Stomach (tissue), 4 donors: ENCODE measurements at regions not wholly inside any gene's neighbourhood (a gene's known extent, or its start where the extent isn't known, plus 50 kb on each side); places are given as distances from the start of the nearest gene placed in this dataset.

Experiments used
- EP300 ChIP-seq: sonication (generic); formaldehyde crosslinking; IDR thresholded peaks from one replicate; pipeline ENCODE4 v1.6.1; 2017; ENCODE audit warnings: antibody characterized with exemption
- POLR2A ChIP-seq, 4 donors: fragments of 450-650 bp; IDR thresholded peaks; one replicate each; pipeline ENCODE4 v1.6.1; 2016; ENCODE audit warnings: antibody characterized with exemption in 4 of 4, control low read depth in 2 of 4, mild to moderate bottlenecking in 1 of 4, moderate library complexity in 1 of 4
- POLR2AphosphoS5 ChIP-seq, 3 donors: sonication (generic); formaldehyde crosslinking; IDR thresholded peaks; one replicate each; pipeline ENCODE4 v1.6.1; 2016; ENCODE audit warnings: antibody characterized with exemption in 3 of 3
- TF ChIP-seq, protein P1 (sequence below), 7 experiments: fragments of 450-650 bp in 4 of 7; fragments of 200-600 bp in 3 of 7; sonication (generic) in 3 of 7; IDR thresholded peaks; one replicate each; pipeline ENCODE4 v1.5.1; 2016 to 2019; ENCODE audit warnings: antibody characterized with exemption in 7 of 7, control low read depth in 2 of 7, mild to moderate bottlenecking in 1 of 7

DNA sequence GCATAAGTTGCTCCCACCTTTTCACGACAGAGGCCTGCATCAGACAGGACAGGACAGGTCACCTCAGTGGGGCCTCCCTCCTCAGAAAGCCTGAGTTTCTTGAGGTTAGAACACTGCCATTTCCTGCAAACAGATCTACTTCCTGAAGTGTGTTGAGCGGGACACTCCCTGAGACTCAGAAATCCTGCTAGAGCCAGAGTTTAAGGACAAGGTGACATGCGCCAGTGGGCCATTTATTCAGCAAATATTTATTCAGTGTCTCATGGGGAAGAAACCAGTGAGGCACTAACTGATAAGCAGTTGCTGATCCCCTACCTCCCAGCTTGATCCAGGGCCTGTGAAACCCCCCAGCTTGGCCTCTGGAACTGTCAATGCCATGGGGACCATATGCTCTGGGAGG, 454.6 kb downstream of the SOX6 start:
- TF ChIP-seq, protein P1, sequence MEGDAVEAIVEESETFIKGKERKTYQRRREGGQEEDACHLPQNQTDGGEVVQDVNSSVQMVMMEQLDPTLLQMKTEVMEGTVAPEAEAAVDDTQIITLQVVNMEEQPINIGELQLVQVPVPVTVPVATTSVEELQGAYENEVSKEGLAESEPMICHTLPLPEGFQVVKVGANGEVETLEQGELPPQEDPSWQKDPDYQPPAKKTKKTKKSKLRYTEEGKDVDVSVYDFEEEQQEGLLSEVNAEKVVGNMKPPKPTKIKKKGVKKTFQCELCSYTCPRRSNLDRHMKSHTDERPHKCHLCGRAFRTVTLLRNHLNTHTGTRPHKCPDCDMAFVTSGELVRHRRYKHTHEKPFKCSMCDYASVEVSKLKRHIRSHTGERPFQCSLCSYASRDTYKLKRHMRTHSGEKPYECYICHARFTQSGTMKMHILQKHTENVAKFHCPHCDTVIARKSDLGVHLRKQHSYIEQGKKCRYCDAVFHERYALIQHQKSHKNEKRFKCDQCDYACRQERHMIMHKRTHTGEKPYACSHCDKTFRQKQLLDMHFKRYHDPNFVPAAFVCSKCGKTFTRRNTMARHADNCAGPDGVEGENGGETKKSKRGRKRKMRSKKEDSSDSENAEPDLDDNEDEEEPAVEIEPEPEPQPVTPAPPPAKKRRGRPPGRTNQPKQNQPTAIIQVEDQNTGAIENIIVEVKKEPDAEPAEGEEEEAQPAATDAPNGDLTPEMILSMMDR (IDR thresholded peaks at IDR 0.05), result no peak
- TF ChIP-seq POLR2A (IDR thresholded peaks at IDR 0.05) (no peak), POLR2AphosphoS5 (IDR thresholded peaks at IDR 0.05) (peak in 1 of 3 donors; percentile 50), EP300 (no peak)
